ENCODE measurements at regions not wholly inside any gene's neighbourhood (a gene's known extent, or its start where the extent isn't known, plus 50 kb on each side); places are given as distances from the start of the nearest gene placed in this dataset.

GRCh38 chr5:3140117-3140516, 388.6 kb upstream of the IRX2 start:
- no TSS peak for BruUV-seq (replicated peaks)
- no peak for DNase-seq (ENCODE audit: extremely low read depth in 1 of 4, low spot score in 3 of 4)
- CTCF ChIA-PET (ENCODE audit: low intra/inter-chr PET ratio), result no interaction called here
- no peak for FAIRE-seq
- no peak overlapping the region for H3K27ac ChIP-seq (ENCODE audit: extremely low read depth, low read depth, low read length)
- no peaks in the 10 kb centered on the region for H4K20me1 ChIP-seq (replicated peaks; ENCODE audit: control insufficient read depth, insufficient read depth, low read length)
- no peaks in the 10 kb centered on the region for H3K9me1 ChIP-seq (ENCODE audit: control insufficient read depth, insufficient read depth, low read length)
- WGBS (ENCODE audit: insufficient coverage, low coverage, missing lambda C conversion rate), result 1% methylated on average over 7 of the region's 7 CpGs
- intact Hi-C loops (cut with micrococcal nuclease), result no loop called here
- no peak for TF ChIP-seq ZNF79 (CRISPR knock-in tag; IDR thresholded peaks at IDR 0.05; ENCODE audit: low read depth)
- TF ChIP-seq, protein P1, sequence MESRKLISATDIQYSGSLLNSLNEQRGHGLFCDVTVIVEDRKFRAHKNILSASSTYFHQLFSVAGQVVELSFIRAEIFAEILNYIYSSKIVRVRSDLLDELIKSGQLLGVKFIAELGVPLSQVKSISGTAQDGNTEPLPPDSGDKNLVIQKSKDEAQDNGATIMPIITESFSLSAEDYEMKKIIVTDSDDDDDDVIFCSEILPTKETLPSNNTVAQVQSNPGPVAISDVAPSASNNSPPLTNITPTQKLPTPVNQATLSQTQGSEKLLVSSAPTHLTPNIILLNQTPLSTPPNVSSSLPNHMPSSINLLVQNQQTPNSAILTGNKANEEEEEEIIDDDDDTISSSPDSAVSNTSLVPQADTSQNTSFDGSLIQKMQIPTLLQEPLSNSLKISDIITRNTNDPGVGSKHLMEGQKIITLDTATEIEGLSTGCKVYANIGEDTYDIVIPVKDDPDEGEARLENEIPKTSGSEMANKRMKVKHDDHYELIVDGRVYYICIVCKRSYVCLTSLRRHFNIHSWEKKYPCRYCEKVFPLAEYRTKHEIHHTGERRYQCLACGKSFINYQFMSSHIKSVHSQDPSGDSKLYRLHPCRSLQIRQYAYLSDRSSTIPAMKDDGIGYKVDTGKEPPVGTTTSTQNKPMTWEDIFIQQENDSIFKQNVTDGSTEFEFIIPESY (CRISPR knock-in tag; IDR thresholded peaks at IDR 0.05), result no peak
- H3K4me2 ChIP-seq (ENCODE audit: insufficient read depth, low read length), result no peak overlapping the region
- peaks cover 2 to 19% of the 10 kb centered on the region in 2 experiments; a peak in 2 of 5 replicates for H3K27me3 ChIP-seq (ENCODE audit: control insufficient read depth in 2 of 2, insufficient read depth in 2 of 2, low read length in 2 of 2)
- H3K79me2 ChIP-seq (ENCODE audit: control insufficient read depth, insufficient read depth, low read length), result no peaks in the 10 kb centered on the region
- H3K9ac ChIP-seq (ENCODE audit: insufficient read depth in 1 of 2, low read depth in 2 of 2, low read length in 2 of 2), result no peak overlapping the region
- in situ Hi-C loops (cut with MboI), result no loop called here
- H3K36me3 ChIP-seq (ENCODE audit: control insufficient read depth, insufficient read depth, low read length), result no peaks in the 10 kb centered on the region
- no peaks in the 10 kb centered on the region for H3K9me3 ChIP-seq (replicated peaks; ENCODE audit: control insufficient read depth, insufficient read depth, low read depth, low read length)
- no peak overlapping the region for H3K4me3 ChIP-seq
- ATAC-seq, result no peak
- POLR2A ChIA-PET, result no interaction called here
- H2AFZ ChIP-seq (ENCODE audit: low read depth, low read length), result no peak overlapping the region
- H3K4me1 ChIP-seq (replicated peaks in 1 of 2; ENCODE audit: control insufficient read depth in 2 of 2, insufficient read depth in 2 of 2, low read length in 2 of 2), result no peaks in the 10 kb centered on the region; a peak in 1 of 5 replicates

- no peak overlapping the region for H2AFZ ChIP-seq (ENCODE audit: low read depth, low read length)
- FAIRE-seq (no peak), DNase-seq (ENCODE audit: extremely low read depth in 1 of 4, low spot score in 3 of 4) (no peak), ATAC-seq (peak; percentile 40; the same call in 2 of the 3 replicates)
- 1% methylated on average over 6 of the region's 6 CpGs for WGBS (ENCODE audit: insufficient coverage, low coverage, missing lambda C conversion rate)
- H3K27ac ChIP-seq (ENCODE audit: extremely low read depth, low read depth, low read length), result no peak overlapping the region
- no peak for TF ChIP-seq NRF1 (conservative IDR thresholded peaks at IDR 0.05 in 1 of 2, IDR thresholded peaks at IDR 0.05 in 1 of 2)
- TF ChIP-seq, protein P2, sequence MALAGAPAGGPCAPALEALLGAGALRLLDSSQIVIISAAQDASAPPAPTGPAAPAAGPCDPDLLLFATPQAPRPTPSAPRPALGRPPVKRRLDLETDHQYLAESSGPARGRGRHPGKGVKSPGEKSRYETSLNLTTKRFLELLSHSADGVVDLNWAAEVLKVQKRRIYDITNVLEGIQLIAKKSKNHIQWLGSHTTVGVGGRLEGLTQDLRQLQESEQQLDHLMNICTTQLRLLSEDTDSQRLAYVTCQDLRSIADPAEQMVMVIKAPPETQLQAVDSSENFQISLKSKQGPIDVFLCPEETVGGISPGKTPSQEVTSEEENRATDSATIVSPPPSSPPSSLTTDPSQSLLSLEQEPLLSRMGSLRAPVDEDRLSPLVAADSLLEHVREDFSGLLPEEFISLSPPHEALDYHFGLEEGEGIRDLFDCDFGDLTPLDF (CRISPR knock-in tag; IDR thresholded peaks at IDR 0.05), result no peak
- H4K20me1 ChIP-seq (replicated peaks; ENCODE audit: control insufficient read depth, insufficient read depth, low read length), result no peaks in the 10 kb centered on the region
- H3K79me2 ChIP-seq (ENCODE audit: control insufficient read depth, insufficient read depth, low read length), result no peaks in the 10 kb centered on the region
- ChIA-PET POLR2A (no interaction called here), CTCF (ENCODE audit: low intra/inter-chr PET ratio) (no interaction called here)
- H3K4me3 ChIP-seq, result no peak overlapping the region
- H3K36me3 ChIP-seq (ENCODE audit: control insufficient read depth, insufficient read depth, low read length), result no peaks in the 10 kb centered on the region
- no peaks in the 10 kb centered on the region; a peak in 1 of 5 replicates for H3K4me1 ChIP-seq (replicated peaks in 1 of 2; ENCODE audit: control insufficient read depth in 2 of 2, insufficient read depth in 2 of 2, low read length in 2 of 2)
- intact Hi-C loops (cut with micrococcal nuclease) (no loop called here), in situ Hi-C loops (cut with MboI) (no loop called here)
- H3K9me1 ChIP-seq (ENCODE audit: control insufficient read depth, insufficient read depth, low read length), result no peaks in the 10 kb centered on the region
- no peaks in the 10 kb centered on the region for H3K9me3 ChIP-seq (replicated peaks; ENCODE audit: control insufficient read depth, insufficient read depth, low read depth, low read length)
- H3K27me3 ChIP-seq (ENCODE audit: control insufficient read depth in 2 of 2, insufficient read depth in 2 of 2, low read length in 2 of 2), result peaks cover 2 to 16% of the 10 kb centered on the region in 2 experiments; a peak in 2 of 5 replicates
- no TSS peak for BruUV-seq (replicated peaks)
- no peak overlapping the region for H3K4me2 ChIP-seq (ENCODE audit: insufficient read depth, low read length)
- no peak overlapping the region for H3K9ac ChIP-seq (ENCODE audit: insufficient read depth in 1 of 2, low read depth in 2 of 2, low read length in 2 of 2)
These were observed 388.0 kb upstream of the IRX2 start for GRCh38 chr5:3139499-3139931.
